Activated T-helper 17 cell treated with anti-CD3 and anti-CD28 coated beads, Interleukin-2, amount 50 U/mL, for 72 hours (primary cell): ENCODE measurements at regions not wholly inside any gene's neighbourhood (a gene's known extent, or its start where the extent isn't known, plus 50 kb on each side); places are given as distances from the start of the nearest gene placed in this dataset.

Source experiments
- ATAC-seq: fragments of 150-1000 bp; cut with Tn5 transposase; replicated peaks from 2 replicates; pipeline ENCODE4 v1.10.0; 2021; ENCODE audit warnings: mild to moderate bottlenecking, moderate library complexity
- H3K27ac Mint-ChIP-seq: one replicate; pipeline ENCODE4 v1.8.0; 2022; ENCODE audit warnings: mixed read lengths
- H3K27me3 Mint-ChIP-seq: one replicate; pipeline ENCODE4 v1.8.0; 2022; ENCODE audit warnings: mixed read lengths
- H3K36me3 Mint-ChIP-seq: one replicate; pipeline ENCODE4 v1.8.0; 2022; ENCODE audit warnings: low read depth, mild to moderate bottlenecking, mixed read lengths
- H3K4me1 Mint-ChIP-seq: one replicate; pipeline ENCODE4 v1.8.0; 2022; ENCODE audit warnings: mixed read lengths
- H3K4me3 Mint-ChIP-seq: one replicate; pipeline ENCODE4 v1.8.0; 2022; ENCODE audit warnings: mild to moderate bottlenecking, mixed read lengths
- H3K9me3 Mint-ChIP-seq: one replicate; pipeline ENCODE4 v1.8.0; 2022; ENCODE audit warnings: mixed read lengths

- no peaks in the 10 kb centered on the region for H3K36me3 Mint-ChIP-seq
- peaks cover 8% of the 10 kb centered on the region for H3K9me3 Mint-ChIP-seq
- no peak overlapping the region for H3K4me3 Mint-ChIP-seq
- no peaks in the 10 kb centered on the region for H3K27me3 Mint-ChIP-seq
- H3K27ac Mint-ChIP-seq: no peak overlapping the region
- no peaks in the 10 kb centered on the region for H3K4me1 Mint-ChIP-seq
- no peak for ATAC-seq
Observed at GRCh38 chrX:7435822-7436221, 287.9 kb upstream of the PUDP start.

DNA sequence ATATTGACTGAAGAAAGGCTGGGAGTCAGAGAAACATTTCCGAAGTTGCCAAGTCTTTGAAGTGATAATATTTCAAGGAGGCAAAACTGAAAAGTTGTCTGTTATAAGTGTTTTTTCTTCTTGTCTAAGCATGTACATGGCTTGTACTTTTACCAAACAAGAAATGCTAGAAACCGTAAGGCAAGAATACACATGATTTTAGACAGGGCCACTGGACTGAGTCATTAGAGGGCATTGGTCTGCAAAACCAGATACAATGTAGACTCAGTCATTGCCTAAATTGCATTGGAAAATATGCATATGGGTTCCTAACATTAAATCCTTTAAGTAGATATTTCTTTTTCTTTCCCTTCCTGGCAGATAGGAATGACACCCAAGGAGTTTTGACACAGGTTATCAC lies 284.9 kb upstream of the PUDP start:
- Mint-ChIP-seq H3K4me1 (no peaks in the 10 kb centered on the region), H3K27me3 (no peaks in the 10 kb centered on the region), H3K9me3 (peaks cover 14% of the 10 kb centered on the region), H3K27ac (no peak overlapping the region), H3K4me3 (no peak overlapping the region), H3K36me3 (no peaks in the 10 kb centered on the region)
- ATAC-seq: no peak

DNA sequence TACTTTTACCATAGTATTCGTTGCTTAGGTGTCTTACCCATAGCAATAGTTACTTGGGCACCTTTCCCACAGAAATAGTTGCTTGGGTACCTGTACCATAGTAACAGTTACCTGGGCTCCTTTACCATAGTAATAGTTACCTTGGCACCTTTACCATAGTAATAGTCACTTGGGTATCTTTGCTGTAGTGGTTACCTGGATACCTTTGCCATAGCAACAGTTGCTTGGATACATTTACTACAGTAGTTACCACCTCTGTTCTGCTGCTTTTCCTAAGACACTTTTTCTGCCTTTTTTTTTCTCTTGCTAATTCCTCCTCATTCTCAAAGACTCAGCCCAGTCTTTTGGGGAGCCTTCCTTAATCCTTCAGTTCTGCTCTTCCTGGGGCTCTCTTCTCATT lies 272.8 kb upstream of the PUDP start:
- Mint-ChIP-seq H3K4me1 (no peaks in the 10 kb centered on the region), H3K9me3 (no peaks in the 10 kb centered on the region), H3K36me3 (no peaks in the 10 kb centered on the region), H3K27me3 (no peaks in the 10 kb centered on the region), H3K27ac (no peak overlapping the region), H3K4me3 (no peak overlapping the region)
- ATAC-seq: no peak

- H3K4me3 Mint-ChIP-seq: no peak overlapping the region
- ATAC-seq: no peak
- H3K27me3 Mint-ChIP-seq: no peaks in the 10 kb centered on the region
- H3K36me3 Mint-ChIP-seq: no peaks in the 10 kb centered on the region
- H3K27ac Mint-ChIP-seq: no peak overlapping the region
- no peaks in the 10 kb centered on the region for H3K9me3 Mint-ChIP-seq
- H3K4me1 Mint-ChIP-seq: no peaks in the 10 kb centered on the region
Observed at GRCh38 chrX:7414753-7415152, 266.8 kb upstream of the PUDP start.

- no peaks in the 10 kb centered on the region for H3K27me3 Mint-ChIP-seq
- H3K4me1 Mint-ChIP-seq: no peaks in the 10 kb centered on the region
- no peak overlapping the region for H3K27ac Mint-ChIP-seq
- H3K9me3 Mint-ChIP-seq: no peaks in the 10 kb centered on the region
- H3K36me3 Mint-ChIP-seq: no peaks in the 10 kb centered on the region
- H3K4me3 Mint-ChIP-seq: no peak overlapping the region
- ATAC-seq: no peak
Observed at GRCh38 chrX:7412840-7413239, 264.9 kb upstream of the PUDP start.

DNA sequence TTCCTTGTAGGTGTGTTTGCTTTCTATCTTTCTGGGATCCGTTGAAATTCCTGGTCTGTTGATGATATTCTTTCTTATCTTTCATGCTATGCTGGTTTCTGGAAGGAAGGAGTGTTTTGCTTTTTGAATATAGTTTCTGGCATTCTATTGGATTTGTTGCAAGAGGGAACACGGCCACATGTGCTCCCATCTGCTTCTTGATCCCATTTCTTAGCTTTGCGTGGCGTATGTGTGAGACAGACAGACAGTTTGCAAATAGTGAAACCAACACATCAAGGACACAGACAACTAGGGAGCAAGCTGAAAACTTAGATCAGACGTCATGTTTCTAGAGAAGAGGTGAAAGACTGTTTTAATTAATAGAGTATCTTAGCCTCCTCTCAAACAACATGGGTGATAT lies 261.9 kb upstream of the PUDP start:
- Mint-ChIP-seq H3K4me3 (no peak overlapping the region), H3K27me3 (no peaks in the 10 kb centered on the region)
- no peak for ATAC-seq

GRCh38 chrX:7399373-7399772 lies 251.4 kb upstream of the PUDP start:
- no peaks in the 10 kb centered on the region for H3K36me3 Mint-ChIP-seq
- H3K27ac Mint-ChIP-seq: no peak overlapping the region
- H3K9me3 Mint-ChIP-seq: no peaks in the 10 kb centered on the region
- no peak overlapping the region for H3K4me3 Mint-ChIP-seq
- H3K27me3 Mint-ChIP-seq: no peaks in the 10 kb centered on the region
- ATAC-seq: no peak
- H3K4me1 Mint-ChIP-seq: no peaks in the 10 kb centered on the region

More for the DNA sequence above, 261.9 kb upstream of the PUDP start:
- no peak overlapping the region for H3K27ac Mint-ChIP-seq
- no peaks in the 10 kb centered on the region for H3K36me3 Mint-ChIP-seq
- H3K9me3 Mint-ChIP-seq: no peaks in the 10 kb centered on the region
- H3K4me1 Mint-ChIP-seq: no peaks in the 10 kb centered on the region

DNA sequence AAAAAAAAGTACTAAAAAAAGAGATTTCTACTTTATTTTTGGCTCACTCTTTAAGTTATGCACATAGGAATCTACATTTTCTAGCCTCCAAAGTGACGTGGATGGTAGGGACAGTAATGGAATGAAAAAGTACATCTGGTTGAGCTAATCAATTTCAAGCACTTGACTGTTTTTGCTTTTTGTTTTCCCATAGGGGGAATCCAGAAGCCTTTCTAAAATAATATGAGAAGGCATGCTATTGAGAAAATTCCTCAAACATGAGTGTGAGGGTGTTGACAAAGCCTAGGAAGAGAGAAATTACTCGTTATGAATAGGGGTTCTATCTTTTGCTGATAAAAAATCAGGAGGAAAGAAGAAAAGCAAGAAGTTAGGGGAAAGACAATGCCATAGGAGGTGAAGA lies 242.5 kb upstream of the PUDP start:
- no peaks in the 10 kb centered on the region for H3K4me1 Mint-ChIP-seq
- H3K4me3 Mint-ChIP-seq: no peak overlapping the region
- H3K9me3 Mint-ChIP-seq: no peaks in the 10 kb centered on the region
- no peaks in the 10 kb centered on the region for H3K36me3 Mint-ChIP-seq
- H3K27me3 Mint-ChIP-seq: no peaks in the 10 kb centered on the region
- no peak overlapping the region for H3K27ac Mint-ChIP-seq
- no peak for ATAC-seq

- H3K27ac Mint-ChIP-seq: no peak overlapping the region
- no peaks in the 10 kb centered on the region for H3K4me1 Mint-ChIP-seq
- H3K9me3 Mint-ChIP-seq: no peaks in the 10 kb centered on the region
- no peak for ATAC-seq
- no peaks in the 10 kb centered on the region for H3K36me3 Mint-ChIP-seq
- no peak overlapping the region for H3K4me3 Mint-ChIP-seq
- H3K27me3 Mint-ChIP-seq: no peaks in the 10 kb centered on the region
Observed at GRCh38 chrX:7389576-7389975, 241.6 kb upstream of the PUDP start.

- no peaks in the 10 kb centered on the region for H3K9me3 Mint-ChIP-seq
- H3K27ac Mint-ChIP-seq: no peak overlapping the region
- H3K4me3 Mint-ChIP-seq: no peak overlapping the region
- no peaks in the 10 kb centered on the region for H3K4me1 Mint-ChIP-seq
- H3K27me3 Mint-ChIP-seq: no peaks in the 10 kb centered on the region
- no peak for ATAC-seq
- H3K36me3 Mint-ChIP-seq: no peaks in the 10 kb centered on the region
Observed at GRCh38 chrX:7385131-7385530, 237.2 kb upstream of the PUDP start.

DNA sequence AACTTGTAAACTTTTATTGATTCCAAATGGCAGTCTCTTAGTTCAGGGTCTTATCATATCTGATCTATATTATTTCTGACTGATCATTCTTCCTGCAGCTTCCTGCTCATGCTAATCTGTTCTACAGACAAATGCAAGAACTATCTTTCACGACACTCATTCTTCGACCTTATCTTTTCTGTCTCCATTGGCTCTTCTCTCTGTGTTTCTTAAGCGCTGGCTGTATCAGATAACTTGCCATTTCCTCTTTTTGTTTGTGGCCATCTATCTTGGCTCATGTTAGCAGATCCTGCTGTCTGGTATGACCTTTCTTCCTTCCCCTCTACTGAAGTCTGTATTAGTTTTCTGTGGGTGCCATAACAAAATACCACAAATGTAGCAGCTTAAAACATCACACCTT lies 230.5 kb upstream of the PUDP start:
- no peak overlapping the region for H3K27ac Mint-ChIP-seq
- H3K9me3 Mint-ChIP-seq: peaks cover 8% of the 10 kb centered on the region
- no peak overlapping the region for H3K4me3 Mint-ChIP-seq
- H3K36me3 Mint-ChIP-seq: no peaks in the 10 kb centered on the region
- ATAC-seq: no peak
- H3K4me1 Mint-ChIP-seq: no peaks in the 10 kb centered on the region
- no peaks in the 10 kb centered on the region for H3K27me3 Mint-ChIP-seq

DNA sequence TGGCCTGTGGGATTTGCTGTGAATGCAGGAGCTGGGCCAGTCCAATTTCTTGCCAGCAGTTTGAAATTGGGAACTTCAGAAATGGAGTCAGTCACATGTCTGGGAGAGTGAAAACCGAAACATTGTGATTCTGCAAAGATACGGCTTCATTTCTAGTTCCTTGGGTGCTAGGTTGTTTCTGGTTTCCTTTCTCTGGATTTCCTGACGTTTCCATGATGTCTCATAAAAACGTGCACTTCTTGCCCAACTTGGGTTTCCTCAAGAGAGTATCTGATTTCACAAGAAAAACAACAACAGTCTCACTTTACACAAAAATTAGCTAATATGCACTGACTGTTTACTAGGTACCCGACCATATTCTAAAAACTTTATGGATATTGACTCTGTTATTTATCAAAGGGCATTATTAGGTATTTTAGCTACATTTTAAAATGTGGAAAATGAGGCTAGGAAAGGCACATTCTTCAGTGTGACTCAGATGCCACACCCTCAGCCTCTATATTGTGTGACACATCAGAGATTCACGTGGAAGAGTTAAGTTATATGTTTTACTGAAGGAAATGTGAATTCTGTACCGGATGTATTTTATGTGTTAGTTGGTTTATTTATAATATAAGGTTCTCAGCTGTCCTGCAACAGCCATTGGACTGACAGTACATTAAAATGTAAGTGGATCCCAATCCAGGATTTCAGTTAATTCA lies 225.0 kb upstream of the PUDP start:
- no peak for ATAC-seq

GRCh38 chrX:7362111-7362510 lies 214.2 kb upstream of the PUDP start:
- no peaks in the 10 kb centered on the region for H3K36me3 Mint-ChIP-seq
- no peak overlapping the region for H3K4me3 Mint-ChIP-seq
- no peaks in the 10 kb centered on the region for H3K4me1 Mint-ChIP-seq
- H3K9me3 Mint-ChIP-seq: no peaks in the 10 kb centered on the region
- no peaks in the 10 kb centered on the region for H3K27me3 Mint-ChIP-seq
- no peak overlapping the region for H3K27ac Mint-ChIP-seq
- no peak for ATAC-seq

More for the DNA sequence above, 225.0 kb upstream of the PUDP start:
- no peaks in the 10 kb centered on the region for H3K36me3 Mint-ChIP-seq
- no peaks in the 10 kb centered on the region for H3K27me3 Mint-ChIP-seq
- no peaks in the 10 kb centered on the region for H3K4me1 Mint-ChIP-seq
- H3K27ac Mint-ChIP-seq: no peak overlapping the region
- H3K4me3 Mint-ChIP-seq: no peak overlapping the region
- H3K9me3 Mint-ChIP-seq: peaks cover 1% of the 10 kb centered on the region

DNA sequence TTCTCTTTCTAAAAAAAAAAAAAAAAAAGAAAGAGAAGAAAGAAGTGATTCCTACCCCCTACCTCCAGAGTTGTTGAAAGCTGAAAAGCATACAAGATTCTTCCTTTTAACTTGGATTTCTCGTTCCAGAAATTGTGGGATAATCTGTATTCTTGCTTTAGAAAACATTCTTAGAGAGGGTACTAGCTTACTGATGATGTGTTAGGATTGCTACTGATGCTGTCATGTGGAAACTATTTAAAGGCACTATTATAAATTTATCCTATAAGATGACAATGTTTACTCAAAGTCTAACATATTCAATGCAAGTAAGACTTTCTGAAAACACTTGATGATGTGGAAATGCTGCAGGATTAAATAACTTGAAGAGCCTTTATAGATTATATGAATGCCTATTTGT lies 204.0 kb upstream of the PUDP start:
- H3K4me3 Mint-ChIP-seq: no peak overlapping the region
- ATAC-seq: no peak
- H3K27me3 Mint-ChIP-seq: no peaks in the 10 kb centered on the region
- H3K27ac Mint-ChIP-seq: no peak overlapping the region
- no peaks in the 10 kb centered on the region for H3K36me3 Mint-ChIP-seq
- no peaks in the 10 kb centered on the region for H3K4me1 Mint-ChIP-seq
- no peaks in the 10 kb centered on the region for H3K9me3 Mint-ChIP-seq

DNA sequence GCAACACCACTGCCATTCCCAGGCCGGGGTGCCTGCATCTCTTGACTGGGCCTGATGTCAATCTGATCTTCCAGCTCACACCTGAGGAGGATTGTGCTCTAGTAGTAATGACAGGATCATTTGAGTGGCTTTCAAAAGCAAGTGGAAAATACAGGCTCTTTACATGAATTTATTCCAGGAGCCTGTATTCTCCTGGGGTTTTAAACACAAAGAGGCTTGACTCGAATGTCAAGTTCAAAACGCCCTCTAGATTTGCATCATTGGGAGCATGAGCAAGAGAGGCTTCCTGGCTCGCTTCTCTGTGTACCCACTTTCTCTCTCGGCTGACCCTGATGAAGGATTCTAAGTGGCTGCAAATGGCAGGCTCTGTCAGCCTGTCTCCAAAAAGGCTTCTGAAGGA lies 199.5 kb upstream of the PUDP start:
- Mint-ChIP-seq H3K27me3 (no peaks in the 10 kb centered on the region), H3K9me3 (no peaks in the 10 kb centered on the region), H3K36me3 (no peaks in the 10 kb centered on the region), H3K4me3 (no peak overlapping the region), H3K27ac (no peak overlapping the region), H3K4me1 (no peaks in the 10 kb centered on the region)
- no peak for ATAC-seq

DNA sequence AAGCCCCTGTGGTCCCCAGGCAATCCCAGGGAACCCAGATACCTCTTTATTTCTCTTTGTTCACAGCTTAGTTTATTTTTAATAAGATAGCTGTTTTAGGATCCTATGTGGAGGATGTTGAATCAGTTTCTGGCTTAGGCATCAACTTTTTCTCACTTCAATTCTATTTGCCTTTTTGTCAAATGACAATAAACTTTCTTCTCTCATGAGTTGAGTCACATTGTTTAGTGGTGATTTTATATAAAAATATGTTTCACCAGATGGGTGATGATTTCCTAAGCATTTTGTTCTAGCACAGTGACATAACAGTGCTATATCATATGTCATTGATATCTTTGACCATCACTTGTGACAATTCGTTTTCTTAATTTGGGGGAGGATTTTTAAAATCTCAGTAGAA lies 198.1 kb upstream of the PUDP start:
- no peak overlapping the region for H3K4me3 Mint-ChIP-seq
- no peak overlapping the region for H3K27ac Mint-ChIP-seq
- no peaks in the 10 kb centered on the region for H3K36me3 Mint-ChIP-seq
- no peaks in the 10 kb centered on the region for H3K9me3 Mint-ChIP-seq
- no peaks in the 10 kb centered on the region for H3K4me1 Mint-ChIP-seq
- H3K27me3 Mint-ChIP-seq: no peaks in the 10 kb centered on the region
- ATAC-seq: no peak
